Activated CD8-positive, alpha-beta T cell treated with anti-CD3 and anti-CD28 coated beads, Interleukin-2, amount 10 ng/mL, durations not matched to agents 7 days and 5 days (primary cell): ENCODE measurements at regions not wholly inside any gene's neighbourhood (a gene's known extent, or its start where the extent isn't known, plus 50 kb on each side); places are given as distances from the start of the nearest gene placed in this dataset.
A peak's percentile ranks its signal among the peaks of the same experiment; 100 is the strongest.

ENCODE experiments used
- ATAC-seq: fragments of 150-1000 bp; cut with Tn5 transposase; one replicate; pipeline ENCODE4 v1.10.0; 2021; ENCODE audit warnings: moderate library complexity
- CTCF ChIA-PET: fragments of 350-600 bp; sonication (Branson Sonifier 250); formaldehyde crosslinking; loops from one replicate; lab custom pipeline; 2021; ENCODE audit warnings: antibody characterized with exemption; lab: Charles Lee
- POLR2A ChIA-PET: fragments of 350-600 bp; sonication (Branson Sonifier 250); formaldehyde crosslinking; loops from one replicate; lab custom pipeline; 2021; ENCODE audit warnings: antibody characterized with exemption; lab: Charles Lee
- DNase-seq: peaks from one replicate; pipeline ENCODE4 v3.0.0-alpha.2; 2020
- H3K27ac Mint-ChIP-seq: one replicate; pipeline ENCODE4 v1.8.0; 2021; ENCODE audit warnings: mild to moderate bottlenecking, mixed read lengths
- H3K27me3 Mint-ChIP-seq: one replicate; pipeline ENCODE4 v1.8.0; 2021; ENCODE audit warnings: low read depth, mixed read lengths
- H3K36me3 Mint-ChIP-seq: one replicate; pipeline ENCODE4 v1.8.0; 2021; ENCODE audit warnings: low read depth, mixed read lengths
- H3K4me1 Mint-ChIP-seq: one replicate; pipeline ENCODE4 v1.8.0; 2021; ENCODE audit warnings: low read depth, mixed read lengths
- H3K4me3 Mint-ChIP-seq: one replicate; pipeline ENCODE4 v1.8.0; 2021; ENCODE audit warnings: mild to moderate bottlenecking, mixed read lengths
- H3K9me3 Mint-ChIP-seq: one replicate; pipeline ENCODE4 v1.8.0; 2022; ENCODE audit warnings: mixed read lengths; ENCODE audit not compliant: insufficient read depth

DNA sequence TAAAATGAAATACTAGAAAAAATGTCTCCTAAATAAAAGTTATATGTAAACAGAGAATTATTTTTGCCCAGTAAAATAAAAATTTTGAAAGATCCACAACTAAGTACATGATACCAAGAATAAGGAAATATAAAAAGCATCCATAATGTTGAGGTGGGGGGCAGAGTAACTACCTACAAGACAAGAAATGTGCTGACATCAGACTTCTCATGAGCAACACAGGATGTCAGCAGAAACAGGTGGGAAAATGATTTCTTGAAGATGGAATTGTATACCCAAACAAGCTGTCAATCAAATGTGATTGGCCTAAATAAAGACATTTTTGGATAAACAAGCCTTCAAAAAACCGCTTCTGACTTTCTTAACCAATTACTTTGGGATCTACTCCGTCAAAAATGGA lies 143.9 kb upstream of the LIPC start:
- Mint-ChIP-seq H3K27me3 (no peaks in the 10 kb centered on the region), H3K27ac (no peak overlapping the region), H3K4me1 (peaks cover 25% of the 10 kb centered on the region), H3K4me3 (no peak overlapping the region), H3K36me3 (peaks cover 4% of the 10 kb centered on the region), H3K9me3 (no peaks in the 10 kb centered on the region)
- ChIA-PET POLR2A (no interaction called here), CTCF (no interaction called here)
- DNase-seq = no peak
- ATAC-seq = no peak

DNA sequence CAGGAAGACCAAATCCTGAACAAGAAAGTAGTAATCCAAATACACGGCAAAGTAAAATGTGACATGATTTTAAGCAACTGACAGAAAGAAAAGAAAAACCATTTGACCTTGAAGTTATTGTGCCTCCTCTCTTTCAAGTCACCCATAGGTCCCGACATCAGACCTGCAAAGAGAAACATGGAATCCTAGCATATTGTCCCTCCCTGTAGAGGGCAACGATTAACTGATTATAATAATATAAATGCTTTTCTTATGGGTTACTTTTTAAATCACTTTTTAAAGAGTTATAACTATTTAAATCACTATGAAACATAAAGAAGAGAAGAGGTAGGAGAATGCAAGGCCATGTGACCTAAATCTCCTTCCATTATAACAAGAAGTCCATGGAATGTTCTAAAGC lies 143.2 kb upstream of the LIPC start:
- CTCF ChIA-PET = no interaction called here
- H3K27me3 Mint-ChIP-seq = no peaks in the 10 kb centered on the region
- H3K4me3 Mint-ChIP-seq = no peak overlapping the region
- peaks cover 5% of the 10 kb centered on the region for H3K36me3 Mint-ChIP-seq
- DNase-seq = no peak
- no peak overlapping the region for H3K27ac Mint-ChIP-seq
- no peaks in the 10 kb centered on the region for H3K9me3 Mint-ChIP-seq
- H3K4me1 Mint-ChIP-seq = peaks cover 30% of the 10 kb centered on the region
- ATAC-seq = no peak
- POLR2A ChIA-PET = no interaction called here

DNA sequence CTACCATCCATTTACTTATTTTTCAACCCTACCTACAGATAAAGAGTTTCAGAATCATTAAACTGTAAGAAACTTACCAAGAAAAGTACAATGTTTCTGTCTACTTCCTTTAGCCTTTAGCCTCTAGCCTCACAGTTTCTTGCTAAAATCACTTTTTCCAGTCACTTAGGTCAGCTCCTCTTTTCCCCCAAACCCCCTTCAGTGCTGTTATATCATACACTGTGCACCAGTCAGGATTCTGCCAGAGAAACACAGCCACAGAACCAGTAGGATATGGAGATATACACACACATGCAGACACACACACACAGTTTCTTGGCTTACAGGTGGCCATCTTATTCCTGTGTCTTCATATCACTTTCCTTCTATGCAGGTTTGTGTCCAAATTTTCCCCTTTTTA lies 139.9 kb upstream of the LIPC start:
- Mint-ChIP-seq H3K4me3 (no peak overlapping the region), H3K27me3 (peaks cover 3% of the 10 kb centered on the region), H3K4me1 (peaks cover 26% of the 10 kb centered on the region), H3K36me3 (peaks cover 8% of the 10 kb centered on the region), H3K27ac (peak overlapping the region; percentile 45), H3K9me3 (peaks cover 6% of the 10 kb centered on the region)
- DNase-seq (no peak), ATAC-seq (no peak)
- ChIA-PET CTCF (no interaction called here), POLR2A (no interaction called here)

DNA sequence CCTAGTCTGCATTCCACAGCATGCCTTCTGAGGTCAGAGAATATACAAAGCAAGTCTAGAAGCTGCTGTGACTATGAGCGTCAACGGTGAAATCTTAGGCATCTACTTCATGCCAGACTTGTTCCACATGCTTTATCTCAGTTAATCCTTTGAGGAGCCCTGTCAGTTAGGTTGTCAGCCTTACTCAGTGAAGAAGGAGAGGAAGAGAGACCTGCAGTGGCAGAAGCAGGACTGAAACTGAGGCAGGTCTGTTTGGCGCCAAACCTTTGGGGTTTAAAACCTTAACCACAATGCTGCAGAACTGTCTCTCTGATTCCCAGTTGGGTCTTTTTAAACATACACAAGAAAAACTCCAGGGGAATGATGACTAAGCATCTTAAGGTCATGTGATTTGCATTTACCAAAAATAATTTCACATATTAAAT lies 139.0 kb upstream of the LIPC start:
- peak; percentile 34 for DNase-seq
- ChIA-PET CTCF (no interaction called here), POLR2A (no interaction called here)
- Mint-ChIP-seq H3K27ac (peak overlapping the region; percentile 23), H3K4me3 (no peak overlapping the region), H3K27me3 (peaks cover 3% of the 10 kb centered on the region), H3K36me3 (peaks cover 10% of the 10 kb centered on the region), H3K4me1 (peaks cover 25% of the 10 kb centered on the region), H3K9me3 (peaks cover 9% of the 10 kb centered on the region)
- ATAC-seq = no peak

DNA sequence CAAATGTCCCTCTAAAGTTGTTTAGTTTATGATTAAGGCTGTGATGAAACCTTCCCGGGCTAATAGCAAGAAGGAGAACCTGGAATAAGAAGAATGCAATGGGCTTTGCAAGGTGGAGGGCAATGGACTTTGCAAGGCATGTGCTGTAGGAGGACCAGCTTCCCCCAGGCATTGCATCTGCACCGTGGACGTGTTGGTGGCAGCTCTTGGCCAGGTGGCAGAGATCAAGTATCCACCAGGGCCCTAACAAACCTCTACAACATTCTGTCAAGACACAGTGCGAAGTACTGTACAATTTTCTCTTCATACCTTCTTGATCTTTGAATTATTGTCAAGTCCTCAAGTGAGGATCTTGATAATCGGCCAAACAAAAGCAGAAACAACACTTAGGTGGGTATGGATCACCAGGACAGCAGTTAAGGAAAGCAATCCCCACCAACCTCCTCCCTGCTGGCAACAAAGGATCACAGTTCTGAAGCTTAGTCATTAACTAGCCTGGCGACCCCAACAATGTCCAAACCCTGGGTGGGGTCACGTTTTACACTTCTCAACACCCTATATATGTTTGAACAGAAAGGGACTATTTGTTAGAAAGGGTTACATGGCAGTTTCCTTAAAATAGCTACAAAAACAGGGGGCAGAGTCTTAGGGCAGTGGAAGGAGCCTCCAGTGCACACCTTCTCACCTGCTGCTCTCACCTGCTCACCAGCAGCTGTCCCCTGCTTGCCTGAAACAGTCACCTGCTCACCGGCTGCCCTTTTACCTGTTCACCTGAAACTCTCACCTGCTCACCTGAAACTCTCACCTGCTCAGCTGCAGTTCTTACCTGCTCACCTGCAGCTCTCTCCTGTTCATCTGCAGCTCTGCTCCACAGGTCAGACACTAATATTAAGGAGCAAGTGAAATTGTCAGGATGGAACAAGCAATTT lies 137.9 kb upstream of the LIPC start:
- Mint-ChIP-seq H3K36me3 (peaks cover 10% of the 10 kb centered on the region), H3K4me3 (no peak overlapping the region), H3K27ac (peak overlapping the region; percentile 2), H3K27me3 (peaks cover 3% of the 10 kb centered on the region), H3K9me3 (peaks cover 9% of the 10 kb centered on the region), H3K4me1 (peaks cover 25% of the 10 kb centered on the region)
- ChIA-PET CTCF (interaction anchor here (0.7 kb wide), 1 partner anchor 221 kb away, joined by 3 read pairs; no protein-coding TSS in a partner anchor), POLR2A (interaction anchor here (0.7 kb wide), 1 partner anchor 11 kb away, joined by 3 read pairs; no protein-coding TSS in a partner anchor)
- ATAC-seq = no peak
- DNase-seq = no peak

DNA sequence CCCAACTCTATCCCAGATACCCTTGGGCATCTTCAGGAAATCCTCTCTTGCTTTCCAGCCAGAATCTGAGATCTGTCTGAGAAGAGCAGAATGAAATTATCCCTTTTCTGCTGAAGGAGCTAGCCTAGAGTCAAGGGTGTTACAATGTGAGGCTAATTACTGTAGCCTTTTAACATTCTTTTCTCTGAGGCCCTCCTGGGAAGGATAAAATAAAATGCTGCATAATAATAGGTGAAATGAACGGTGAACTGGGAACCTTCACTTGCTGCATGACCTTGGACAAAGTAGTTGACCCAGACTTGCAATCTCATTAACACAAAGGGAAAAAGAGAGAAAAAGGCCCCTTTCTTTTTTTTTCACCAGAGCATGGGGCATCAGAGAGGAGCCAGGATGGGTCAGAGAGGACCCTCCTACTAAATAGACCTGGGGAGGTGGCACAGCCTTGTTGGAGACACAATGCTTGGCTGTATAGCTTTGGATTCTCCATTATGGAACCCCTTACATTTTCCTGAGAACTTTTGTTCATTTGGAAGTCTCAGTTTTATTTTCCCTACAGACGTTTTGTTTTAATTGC lies 137.0 kb upstream of the LIPC start:
- no peak for ATAC-seq
- Mint-ChIP-seq H3K27me3 (peaks cover 3% of the 10 kb centered on the region), H3K36me3 (peaks cover 10% of the 10 kb centered on the region), H3K4me1 (peaks cover 28% of the 10 kb centered on the region), H3K9me3 (peaks cover 9% of the 10 kb centered on the region), H3K4me3 (no peak overlapping the region), H3K27ac (no peak overlapping the region)
- CTCF ChIA-PET = no interaction called here
- no peak for DNase-seq
- POLR2A ChIA-PET = no interaction called here

DNA sequence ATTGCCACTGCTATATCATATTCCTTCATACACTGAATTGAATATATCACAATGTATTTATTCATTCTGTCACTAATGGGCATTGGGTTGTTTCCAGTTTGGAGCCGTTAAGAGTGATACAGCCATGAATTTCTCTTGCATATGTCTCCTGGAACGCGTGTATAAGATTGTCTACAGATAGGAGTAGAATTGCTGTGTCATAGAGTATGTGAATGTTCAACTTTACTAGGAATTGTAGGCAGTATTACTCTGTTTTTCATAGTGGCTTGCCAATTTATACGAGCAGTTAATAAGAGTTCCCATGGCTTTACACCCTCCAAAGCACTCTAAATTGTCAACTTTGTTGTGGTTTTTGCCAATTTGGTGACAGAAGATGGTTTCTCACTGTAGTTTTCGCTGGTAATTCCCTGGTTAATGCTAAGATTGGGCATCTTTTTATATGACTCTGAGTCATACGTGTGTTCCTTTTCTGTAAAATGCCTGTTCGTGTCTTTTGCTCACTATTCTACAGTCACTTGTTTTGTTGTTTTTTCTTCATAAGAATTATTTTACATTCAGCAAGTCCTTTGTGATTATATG lies 136.1 kb upstream of the LIPC start:
- DNase-seq = no peak
- H3K4me1 Mint-ChIP-seq = peaks cover 29% of the 10 kb centered on the region
- no peak overlapping the region for H3K27ac Mint-ChIP-seq
- ChIA-PET POLR2A (no interaction called here), CTCF (no interaction called here)
- peaks cover 3% of the 10 kb centered on the region for H3K27me3 Mint-ChIP-seq
- H3K9me3 Mint-ChIP-seq = peaks cover 9% of the 10 kb centered on the region
- ATAC-seq = no peak
- H3K4me3 Mint-ChIP-seq = no peak overlapping the region
- H3K36me3 Mint-ChIP-seq = peaks cover 10% of the 10 kb centered on the region

DNA sequence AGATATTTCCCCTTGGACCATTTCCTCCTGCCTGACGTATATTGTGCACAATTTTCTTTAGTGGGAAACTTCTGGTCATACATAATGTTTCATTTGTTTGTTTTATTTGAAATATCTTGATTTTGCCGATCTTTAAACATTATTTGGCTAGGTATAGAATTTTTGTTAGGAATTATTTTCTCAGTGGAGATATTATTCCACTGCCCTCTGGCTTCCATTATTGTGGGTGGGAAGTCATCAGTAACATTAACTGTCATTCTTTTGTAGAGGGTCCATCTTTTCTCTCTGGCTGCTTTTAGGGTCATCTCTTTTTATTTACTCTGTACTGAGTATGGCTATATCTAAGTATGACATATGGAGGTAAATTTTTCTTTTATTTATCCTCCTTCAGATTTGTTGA lies 135.5 kb upstream of the LIPC start:
- Mint-ChIP-seq H3K27me3 (peaks cover 3% of the 10 kb centered on the region), H3K4me3 (no peak overlapping the region), H3K27ac (no peak overlapping the region), H3K4me1 (peaks cover 26% of the 10 kb centered on the region), H3K36me3 (peaks cover 10% of the 10 kb centered on the region), H3K9me3 (peaks cover 9% of the 10 kb centered on the region)
- CTCF ChIA-PET = no interaction called here
- POLR2A ChIA-PET = no interaction called here
- no peak for DNase-seq
- ATAC-seq = no peak

DNA sequence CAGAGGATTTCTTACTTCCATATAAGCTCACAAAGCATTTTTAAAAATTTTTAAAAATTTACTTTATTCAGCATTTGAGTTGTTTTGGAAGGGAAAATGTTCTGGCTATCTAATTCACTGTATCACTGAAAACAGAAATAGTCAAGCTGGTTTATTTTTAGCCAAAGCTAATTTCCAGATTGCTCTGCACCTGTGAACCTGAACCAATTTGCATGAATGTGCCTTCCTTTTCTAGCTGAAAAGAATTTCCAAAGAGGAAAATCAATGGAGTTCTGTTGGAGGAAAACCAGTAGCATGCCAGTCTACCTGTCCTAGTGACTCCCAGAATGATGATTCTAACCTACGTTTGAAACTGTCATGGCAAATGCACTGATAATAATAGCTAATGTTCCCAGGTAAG lies 134.2 kb upstream of the LIPC start:
- ATAC-seq = no peak
- CTCF ChIA-PET = interaction anchor here (1.3 kb wide), 2 partner anchors 11 to 28 kb away, joined by 3 read pairs; no protein-coding TSS in a partner anchor
- DNase-seq = no peak
- Mint-ChIP-seq H3K4me3 (no peak overlapping the region), H3K27me3 (peaks cover 3% of the 10 kb centered on the region), H3K36me3 (peaks cover 6% of the 10 kb centered on the region), H3K4me1 (peaks cover 17% of the 10 kb centered on the region), H3K9me3 (peaks cover 9% of the 10 kb centered on the region), H3K27ac (no peak overlapping the region)
- POLR2A ChIA-PET = no interaction called here

GRCh38 chr15:58298879-58299850 lies 132.6 kb upstream of the LIPC start:
- H3K27me3 Mint-ChIP-seq = peaks cover 3% of the 10 kb centered on the region
- POLR2A ChIA-PET = no interaction called here
- peaks cover 9% of the 10 kb centered on the region for H3K9me3 Mint-ChIP-seq
- CTCF ChIA-PET = interaction anchor here (1.3 kb wide), 1 partner anchor 30 kb away, joined by 3 read pairs; no protein-coding TSS in a partner anchor
- no peak overlapping the region for H3K4me3 Mint-ChIP-seq
- ATAC-seq = no peak
- H3K27ac Mint-ChIP-seq = no peak overlapping the region
- peaks cover 3% of the 10 kb centered on the region for H3K36me3 Mint-ChIP-seq
- no peak for DNase-seq
- H3K4me1 Mint-ChIP-seq = peaks cover 16% of the 10 kb centered on the region

- H3K27me3 Mint-ChIP-seq = no peaks in the 10 kb centered on the region
- H3K4me1 Mint-ChIP-seq = peaks cover 29% of the 10 kb centered on the region
- DNase-seq (no peak), ATAC-seq (no peak)
- POLR2A ChIA-PET = no interaction called here
- CTCF ChIA-PET = interaction anchor here (0.5 to 1.2 kb wide), 2 partner anchors 11 to 31 kb away, joined by 3 to 4 read pairs; no protein-coding TSS in a partner anchor
- no peaks in the 10 kb centered on the region for H3K9me3 Mint-ChIP-seq
- H3K27ac Mint-ChIP-seq = no peak overlapping the region
- H3K4me3 Mint-ChIP-seq = no peak overlapping the region
- no peaks in the 10 kb centered on the region for H3K36me3 Mint-ChIP-seq
Observed at GRCh38 chr15:58302832-58303231, 129.0 kb upstream of the LIPC start.
